IMR-90 (cell line): ENCODE measurements at regions not wholly inside any gene's neighbourhood (a gene's known extent, or its start where the extent isn't known, plus 50 kb on each side); places are given as distances from the start of the nearest gene placed in this dataset.
"Not testable (repeated sequence)": the region's sequence is repeated elsewhere in the genome, so short reads cannot be mapped to it uniquely, and the experiment has no call there.

Source experiments
- CTCF ChIP-seq: conservative IDR thresholded peaks from 2 replicates; pipeline ENCODE4 v1.5.1; 2012; ENCODE audit warnings: mild to moderate bottlenecking, low read depth, low read length, improper control_type of control experiment
- FOS ChIP-seq: fragments of 150-350 bp; IDR thresholded peaks from 2 replicates; pipeline ENCODE4 v1.6.1; 2016; ENCODE audit warnings: low read depth, low read length
- POLR2A ChIP-seq: IDR thresholded peaks from 2 replicates; pipeline ENCODE4 v1.6.1; 2012; ENCODE audit warnings: mild to moderate bottlenecking, low read depth, low read length
- RAD21 ChIP-seq: IDR thresholded peaks from 2 replicates; pipeline ENCODE4 v1.6.1; 2012; ENCODE audit warnings: low read length, improper control_type of control experiment
- SMC3 ChIP-seq: fragments of 150-350 bp; IDR thresholded peaks from 2 replicates; pipeline ENCODE4 v1.6.1; 2016; ENCODE audit warnings: low read depth, mild to moderate bottlenecking, antibody characterized with exemption, low read length, moderate library complexity

DNA sequence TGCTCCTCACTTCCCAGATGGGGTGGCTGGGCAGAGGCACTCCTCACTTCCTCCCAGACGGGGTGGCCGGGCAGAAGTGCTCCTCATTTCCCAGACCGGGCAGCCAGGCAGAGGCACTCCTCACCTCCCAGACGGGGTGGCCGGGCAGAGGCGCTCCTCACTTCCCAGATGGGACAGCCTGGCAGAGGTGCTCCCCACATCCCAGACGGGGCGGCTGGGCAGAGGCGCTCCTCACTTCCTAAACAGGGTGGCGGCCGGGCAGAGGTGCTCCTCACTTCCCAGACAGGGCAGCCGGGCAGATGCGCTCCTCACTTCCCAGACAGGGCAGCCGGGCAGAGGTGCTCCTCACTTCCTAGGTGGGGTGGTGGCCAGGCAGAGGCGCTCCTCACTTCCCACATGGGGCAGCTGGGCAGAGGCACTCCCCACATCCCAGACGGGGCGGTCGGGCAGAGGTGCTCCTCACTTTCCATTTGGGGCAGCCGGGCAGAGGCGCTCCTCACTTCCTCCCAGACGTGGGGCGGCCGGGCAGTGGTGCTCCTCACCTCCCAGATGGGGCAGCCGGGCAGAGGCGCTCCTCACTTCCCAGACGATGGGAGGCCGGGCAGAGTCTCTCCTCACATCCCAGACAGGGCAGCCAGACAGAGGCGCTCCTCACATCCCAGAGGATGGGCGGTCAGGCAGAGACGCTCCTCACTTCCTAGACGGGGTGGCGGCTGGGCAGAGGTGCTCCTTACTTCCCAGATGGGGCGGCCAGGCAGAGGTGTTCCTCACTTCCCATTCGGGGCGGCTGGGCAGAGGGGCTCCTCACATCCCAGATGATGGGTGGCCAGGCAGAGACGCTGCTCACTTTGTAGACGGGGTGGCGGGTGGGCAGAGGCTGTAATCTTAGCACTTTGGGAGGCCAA, 274.5 kb downstream of the LIPI start:
- not testable (repeated sequence) for TF ChIP-seq CTCF, RAD21, POLR2A, FOS, SMC3
